ENCODE measurements at regions not wholly inside any gene's neighbourhood (a gene's known extent, or its start where the extent isn't known, plus 50 kb on each side); places are given as distances from the start of the nearest gene placed in this dataset.

DNA sequence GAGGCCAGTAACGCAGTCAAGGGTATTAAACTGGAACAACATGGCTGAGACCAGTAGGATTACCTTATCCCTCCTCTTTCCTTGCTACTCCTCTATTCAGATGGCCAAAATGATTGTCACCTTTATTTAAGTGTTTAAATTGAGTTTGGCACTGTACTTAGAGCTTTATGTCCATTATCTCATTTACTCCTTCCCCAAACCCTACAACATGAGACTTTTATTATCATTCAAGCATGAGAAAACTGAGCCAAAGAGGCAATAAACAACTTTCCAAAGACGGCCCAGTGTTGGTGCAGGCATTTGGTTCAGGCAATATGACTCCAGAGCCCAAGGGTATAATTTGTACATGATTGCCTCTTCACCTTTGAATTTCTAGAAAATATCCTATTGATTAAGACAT, 370.9 kb upstream of the KITLG start:
- TF ChIP-seq, protein P1, sequence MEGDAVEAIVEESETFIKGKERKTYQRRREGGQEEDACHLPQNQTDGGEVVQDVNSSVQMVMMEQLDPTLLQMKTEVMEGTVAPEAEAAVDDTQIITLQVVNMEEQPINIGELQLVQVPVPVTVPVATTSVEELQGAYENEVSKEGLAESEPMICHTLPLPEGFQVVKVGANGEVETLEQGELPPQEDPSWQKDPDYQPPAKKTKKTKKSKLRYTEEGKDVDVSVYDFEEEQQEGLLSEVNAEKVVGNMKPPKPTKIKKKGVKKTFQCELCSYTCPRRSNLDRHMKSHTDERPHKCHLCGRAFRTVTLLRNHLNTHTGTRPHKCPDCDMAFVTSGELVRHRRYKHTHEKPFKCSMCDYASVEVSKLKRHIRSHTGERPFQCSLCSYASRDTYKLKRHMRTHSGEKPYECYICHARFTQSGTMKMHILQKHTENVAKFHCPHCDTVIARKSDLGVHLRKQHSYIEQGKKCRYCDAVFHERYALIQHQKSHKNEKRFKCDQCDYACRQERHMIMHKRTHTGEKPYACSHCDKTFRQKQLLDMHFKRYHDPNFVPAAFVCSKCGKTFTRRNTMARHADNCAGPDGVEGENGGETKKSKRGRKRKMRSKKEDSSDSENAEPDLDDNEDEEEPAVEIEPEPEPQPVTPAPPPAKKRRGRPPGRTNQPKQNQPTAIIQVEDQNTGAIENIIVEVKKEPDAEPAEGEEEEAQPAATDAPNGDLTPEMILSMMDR (conservative IDR thresholded peaks at IDR 0.05): no peak
- TF ChIP-seq EZH2 (IDR thresholded peaks at IDR 0.05; ENCODE audit: low read depth): no peak
